Tibial nerve (tissue), 4 donors: ENCODE measurements at regions not wholly inside any gene's neighbourhood (a gene's known extent, or its start where the extent isn't known, plus 50 kb on each side); places are given as distances from the start of the nearest gene placed in this dataset.

Source experiments
- DNase-seq, 2 donors: peaks; one replicate each; pipeline ENCODE4 v3.0.0-alpha.2; 2019; ENCODE audit warnings: low spot score in 2 of 2
- H3K27ac ChIP-seq, 4 donors: fragments of 200-600 bp; sonication (generic) in 3 of 4; one replicate each; pipeline ENCODE4 v1.5.1; 2017 to 2019; ENCODE audit warnings: mild to moderate bottlenecking in 1 of 4
- H3K27me3 ChIP-seq, 2 donors: fragments of 200-600 bp; sonication (generic) in 1 of 2; one replicate each; pipeline versions ENCODE4 v1.5.1 to v1.6.0; 2017 to 2019
- H3K36me3 ChIP-seq, 3 donors: fragments of 200-600 bp; sonication (generic); one replicate each; pipeline ENCODE4 v1.5.1; 2018 to 2019
- H3K4me1 ChIP-seq, 4 donors: fragments of 200-600 bp; sonication (generic) in 3 of 4; one replicate each; pipeline ENCODE4 v1.5.1; 2017 to 2019
- H3K4me3 ChIP-seq, 4 donors: fragments of 200-600 bp; sonication (generic) in 3 of 4; one replicate each; pipeline ENCODE4 v1.5.1; 2017 to 2019; ENCODE audit warnings: mild to moderate bottlenecking in 1 of 4, moderate library complexity in 1 of 4
- H3K9me3 ChIP-seq, 4 donors: fragments of 200-600 bp; sonication (generic) in 3 of 4; one replicate each; pipeline ENCODE4 v1.5.1; 2017 to 2019
- EP300 ChIP-seq, 2 donors: sonication (generic); formaldehyde crosslinking; IDR thresholded peaks; one replicate each; pipeline ENCODE4 v1.6.1; 2017; ENCODE audit warnings: antibody characterized with exemption in 2 of 2, mild to moderate bottlenecking in 1 of 2
- POLR2A ChIP-seq, 2 donors: fragments of 450-650 bp; IDR thresholded peaks; one replicate each; pipeline ENCODE4 v1.6.1; 2017; ENCODE audit warnings: antibody characterized with exemption in 2 of 2, mild to moderate bottlenecking in 2 of 2, moderate library complexity in 2 of 2
- WGBS, 2 donors: methylation state at CpG; one replicate each; pipeline ENCODE4 v1.1.5; 2018; 5-methylcytosine and 5-hydroxymethylcytosine counted together
- TF ChIP-seq, protein P1 (sequence below), 5 experiments: fragments of 200-600 bp in 3 of 5; fragments of 450-650 bp in 2 of 5; sonication (generic) in 3 of 5; IDR thresholded peaks; one replicate each; pipeline ENCODE4 v1.5.1; 2016 to 2019; ENCODE audit warnings: antibody characterized with exemption in 5 of 5, mild to moderate bottlenecking in 3 of 5, moderate library complexity in 2 of 5

- Histone ChIP-seq H3K4me1 (no peaks in the 10 kb centered on the region), H3K9me3 (no peaks in the 10 kb centered on the region), H3K27ac (no peak overlapping the region), H3K36me3 (no peaks in the 10 kb centered on the region), H3K27me3 (no peaks in the 10 kb centered on the region), H3K4me3 (no peak overlapping the region)
- 88 to 94% methylated on average over 1 of the region's 1 CpG for WGBS, 2 donors
- no peak for TF ChIP-seq POLR2A (IDR thresholded peaks at IDR 0.05)
- no peak for TF ChIP-seq EP300 (IDR thresholded peaks at IDR 0.05)
- TF ChIP-seq, protein P1, sequence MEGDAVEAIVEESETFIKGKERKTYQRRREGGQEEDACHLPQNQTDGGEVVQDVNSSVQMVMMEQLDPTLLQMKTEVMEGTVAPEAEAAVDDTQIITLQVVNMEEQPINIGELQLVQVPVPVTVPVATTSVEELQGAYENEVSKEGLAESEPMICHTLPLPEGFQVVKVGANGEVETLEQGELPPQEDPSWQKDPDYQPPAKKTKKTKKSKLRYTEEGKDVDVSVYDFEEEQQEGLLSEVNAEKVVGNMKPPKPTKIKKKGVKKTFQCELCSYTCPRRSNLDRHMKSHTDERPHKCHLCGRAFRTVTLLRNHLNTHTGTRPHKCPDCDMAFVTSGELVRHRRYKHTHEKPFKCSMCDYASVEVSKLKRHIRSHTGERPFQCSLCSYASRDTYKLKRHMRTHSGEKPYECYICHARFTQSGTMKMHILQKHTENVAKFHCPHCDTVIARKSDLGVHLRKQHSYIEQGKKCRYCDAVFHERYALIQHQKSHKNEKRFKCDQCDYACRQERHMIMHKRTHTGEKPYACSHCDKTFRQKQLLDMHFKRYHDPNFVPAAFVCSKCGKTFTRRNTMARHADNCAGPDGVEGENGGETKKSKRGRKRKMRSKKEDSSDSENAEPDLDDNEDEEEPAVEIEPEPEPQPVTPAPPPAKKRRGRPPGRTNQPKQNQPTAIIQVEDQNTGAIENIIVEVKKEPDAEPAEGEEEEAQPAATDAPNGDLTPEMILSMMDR (IDR thresholded peaks at IDR 0.05), result no peak
- no peak for DNase-seq
Observed at GRCh38 chr5:165620394-165620793, 2115.0 kb downstream of the MAT2B start.

- no peaks in the 10 kb centered on the region for H3K9me3 ChIP-seq
- WGBS, 2 donors, result 78 to 84% methylated on average over 7 of the region's 7 CpGs
Observed at GRCh38 chr5:165622864-165623536, 2117.6 kb downstream of the MAT2B start.

GRCh38 chr5:165624166-165624946, 2118.9 kb downstream of the MAT2B start:
- H3K36me3 ChIP-seq, result no peaks in the 10 kb centered on the region
- H3K27me3 ChIP-seq, result no peaks in the 10 kb centered on the region
- H3K4me1 ChIP-seq, result no peaks in the 10 kb centered on the region
- DNase-seq, result no peak
- WGBS, 2 donors, result 86 to 89% methylated on average over 8 of the region's 8 CpGs
- no peaks in the 10 kb centered on the region for H3K9me3 ChIP-seq
- TF ChIP-seq POLR2A (IDR thresholded peaks at IDR 0.05), result no peak
- TF ChIP-seq, protein P1 (IDR thresholded peaks at IDR 0.05), result no peak
- no peak overlapping the region for H3K27ac ChIP-seq
- no peak overlapping the region for H3K4me3 ChIP-seq

More at GRCh38 chr5:165622864-165623536, 2117.6 kb downstream of the MAT2B start:
- no peaks in the 10 kb centered on the region for H3K36me3 ChIP-seq
- H3K4me3 ChIP-seq, result no peak overlapping the region
- H3K27me3 ChIP-seq, result no peaks in the 10 kb centered on the region
- no peaks in the 10 kb centered on the region for H3K4me1 ChIP-seq
- no peak for TF ChIP-seq POLR2A (IDR thresholded peaks at IDR 0.05)
- TF ChIP-seq EP300 (IDR thresholded peaks at IDR 0.05), result no peak
- no peak overlapping the region for H3K27ac ChIP-seq
- no peak for DNase-seq

GRCh38 chr5:165626161-165626560, 2120.7 kb downstream of the MAT2B start:
- Histone ChIP-seq H3K4me3 (no peak overlapping the region), H3K27ac (no peak overlapping the region), H3K9me3 (no peaks in the 10 kb centered on the region), H3K4me1 (peaks cover 0 to 9% (median 0%) of the 10 kb centered on the region in 4 donors), H3K36me3 (no peaks in the 10 kb centered on the region), H3K27me3 (no peaks in the 10 kb centered on the region)
- DNase-seq, result no peak
- no peak for TF ChIP-seq POLR2A (IDR thresholded peaks at IDR 0.05)
- no peak for TF ChIP-seq EP300 (IDR thresholded peaks at IDR 0.05)
- TF ChIP-seq, protein P1 (IDR thresholded peaks at IDR 0.05), result no peak

DNA sequence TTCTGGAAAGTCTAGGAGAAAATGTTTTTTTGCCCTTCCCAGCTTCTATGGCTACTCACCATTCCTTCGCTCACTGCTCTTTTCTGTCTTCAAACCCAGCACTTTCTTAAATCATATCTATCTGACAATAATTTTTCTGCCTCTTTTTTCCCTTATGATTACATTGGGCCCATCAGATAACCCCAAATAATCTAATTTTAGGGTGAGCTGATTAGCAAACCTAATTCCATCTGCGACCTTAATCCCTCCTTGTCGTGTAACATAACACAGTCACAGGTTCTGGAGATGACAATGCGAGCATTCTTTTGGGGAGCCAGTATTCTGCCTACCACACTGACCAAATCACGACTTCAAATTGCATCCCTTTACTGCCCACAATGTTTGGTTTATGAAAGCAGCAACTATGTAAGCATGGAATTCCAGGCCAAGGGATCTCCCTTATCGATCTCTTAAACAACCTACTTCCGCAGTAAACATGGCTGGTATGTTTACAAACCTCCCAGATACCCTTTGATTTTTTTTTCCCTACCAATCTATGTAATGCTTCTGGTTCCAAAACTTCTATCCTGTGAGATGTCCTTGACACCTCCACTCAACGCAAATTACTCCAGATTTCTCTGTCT, 2122.2 kb downstream of the MAT2B start:
- Histone ChIP-seq H3K4me1 (peaks cover 0 to 9% (median 0%) of the 10 kb centered on the region in 4 donors), H3K9me3 (no peaks in the 10 kb centered on the region), H3K36me3 (no peaks in the 10 kb centered on the region), H3K27ac (no peak overlapping the region), H3K4me3 (no peak overlapping the region), H3K27me3 (no peaks in the 10 kb centered on the region)
- TF ChIP-seq, protein P1 (IDR thresholded peaks at IDR 0.05), result no peak
- TF ChIP-seq POLR2A (IDR thresholded peaks at IDR 0.05), result no peak
- TF ChIP-seq EP300 (IDR thresholded peaks at IDR 0.05), result no peak
- DNase-seq, result no peak
- 68 to 74% methylated on average over 8 of the region's 8 CpGs for WGBS, 2 donors
